Right forelimb (tissue), 1 donor: ENCODE measurements at regions not wholly inside any gene's neighbourhood (a gene's known extent, or its start where the extent isn't known, plus 50 kb on each side); places are given as distances from the start of the nearest gene placed in this dataset.
"Not testable (repeated sequence)": the region's sequence is repeated elsewhere in the genome, so short reads cannot be mapped to it uniquely, and the experiment has no call there.

Experiments used
- DNase-seq: peaks from one replicate; pipeline ENCODE4 v3.0.0-alpha.2; 2018

- no peak for DNase-seq
Observed at GRCh38 chr11:123378096-123378495, 52.0 kb upstream of the GRAMD1B start.

- no peak for DNase-seq
Observed at GRCh38 chr11:123377355-123377754, 52.7 kb upstream of the GRAMD1B start.

DNA sequence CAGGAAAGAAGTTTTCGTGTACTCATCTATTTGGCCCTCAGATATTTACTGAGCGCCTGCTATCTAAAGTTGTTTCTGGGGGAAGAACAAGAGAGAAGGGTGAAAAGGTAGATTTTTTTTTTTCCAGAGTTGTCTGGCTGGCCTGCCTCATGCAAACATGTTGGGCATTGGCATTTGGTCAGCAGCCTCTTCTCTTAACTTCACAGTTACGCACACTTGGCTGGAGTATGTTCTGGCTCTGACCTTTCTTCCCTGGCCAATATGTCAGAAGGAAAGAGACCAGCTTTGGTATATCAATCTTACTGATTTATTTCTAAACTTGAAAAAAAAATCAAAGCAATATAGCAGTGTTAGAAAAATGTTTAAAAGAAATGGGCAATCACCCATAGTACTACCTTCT lies 54.2 kb upstream of the GRAMD1B start:
- no peak for DNase-seq

DNA sequence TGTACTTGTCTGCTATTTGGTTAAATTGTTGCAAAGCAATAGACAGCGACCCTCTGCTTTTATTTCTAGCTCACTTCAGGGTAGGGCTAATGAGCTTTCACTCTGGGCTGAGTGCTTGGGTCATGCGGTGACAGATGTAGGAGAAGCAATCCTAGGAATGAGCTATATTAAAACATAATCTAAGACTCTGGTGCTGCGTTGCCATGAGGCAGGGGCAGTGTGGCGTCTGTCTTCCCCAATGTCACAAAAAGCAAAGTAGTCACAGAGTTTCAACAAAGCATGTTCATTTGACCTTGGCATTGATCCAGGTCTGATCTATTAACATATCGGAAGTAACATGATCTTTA lies 55.5 kb upstream of the GRAMD1B start:
- DNase-seq, result no peak

GRCh38 chr11:123373754-123374621 lies 56.1 kb upstream of the GRAMD1B start:
- no peak for DNase-seq

DNA sequence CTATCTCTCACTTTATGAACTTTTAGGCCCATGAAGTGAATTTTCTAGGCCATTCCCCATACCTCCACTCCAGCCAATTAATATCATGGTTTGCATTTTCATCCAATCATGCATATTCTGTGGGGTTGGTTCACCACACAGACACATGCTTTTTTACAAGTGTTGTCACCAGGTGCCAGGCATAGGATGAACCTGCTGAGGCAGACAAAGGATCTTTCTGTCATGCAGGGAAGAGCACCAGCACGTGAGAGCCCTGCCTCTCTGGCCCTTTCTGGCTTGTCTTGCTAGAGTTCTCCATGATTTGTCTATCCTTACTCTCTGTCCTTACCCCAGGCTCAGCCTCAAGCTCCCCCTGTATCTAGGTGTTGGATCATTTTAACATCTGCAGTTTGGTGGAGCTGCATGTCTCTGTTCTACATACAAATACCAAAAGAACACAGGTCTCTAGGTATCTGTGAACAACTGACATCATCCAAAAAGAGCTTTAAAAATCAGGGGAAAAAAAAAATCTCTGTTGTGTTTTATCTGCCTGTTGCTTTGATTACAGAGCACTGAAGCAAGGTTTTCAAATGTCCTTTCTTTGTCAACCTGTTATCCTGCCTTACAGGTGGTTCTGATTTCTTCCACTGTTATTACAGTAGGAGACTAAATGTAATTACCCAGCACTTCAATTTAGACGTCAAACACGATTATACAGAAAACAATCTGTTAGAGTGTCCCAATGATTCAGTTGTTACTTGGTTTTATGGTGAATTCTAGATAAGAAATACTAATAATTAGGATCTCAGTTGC lies 58.4 kb upstream of the GRAMD1B start:
- DNase-seq, result no peak

DNA sequence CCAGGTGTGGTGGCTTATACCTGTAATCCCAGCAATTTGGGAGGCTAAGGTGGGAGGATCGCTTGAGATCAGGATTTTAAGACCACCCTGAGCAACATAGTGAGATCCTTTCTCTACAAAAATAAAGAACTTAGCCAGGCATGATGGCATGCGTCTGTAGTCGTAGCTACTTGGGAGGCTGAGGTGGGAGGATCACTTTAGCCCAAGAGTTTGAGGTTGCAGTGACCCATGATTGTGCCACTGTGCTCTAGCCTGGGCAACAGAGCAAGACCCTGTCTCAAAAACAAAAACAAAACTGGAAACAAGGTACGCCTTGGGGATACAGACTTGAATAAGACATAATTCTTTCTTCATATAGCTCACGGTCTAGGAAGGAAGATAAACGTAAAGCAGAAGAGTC lies 63.1 kb upstream of the GRAMD1B start:
- no peak for DNase-seq

GRCh38 chr11:123365955-123366354 lies 64.1 kb upstream of the GRAMD1B start:
- DNase-seq, result no peak

GRCh38 chr11:123364080-123364479 lies 66.0 kb upstream of the GRAMD1B start:
- no peak for DNase-seq

DNA sequence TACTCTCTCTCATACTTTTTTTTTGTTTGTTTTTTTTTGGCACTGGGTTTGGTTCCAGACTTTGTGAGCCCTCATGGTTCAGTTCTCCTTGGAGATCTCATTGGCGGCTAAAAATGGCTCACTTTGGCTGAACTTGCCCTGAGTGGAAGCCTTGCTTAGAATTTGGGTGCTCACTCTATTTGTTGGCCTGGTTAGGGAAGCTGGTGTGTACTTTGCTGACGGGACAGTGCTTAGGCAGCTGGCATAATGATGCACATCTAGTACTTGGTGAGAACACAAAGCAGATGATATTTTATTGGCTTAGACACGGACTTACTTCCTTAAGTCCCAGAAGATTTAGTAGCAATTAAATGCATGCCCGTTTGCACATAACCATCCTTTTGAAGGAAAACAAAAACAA lies 66.5 kb upstream of the GRAMD1B start:
- DNase-seq, result no peak

DNA sequence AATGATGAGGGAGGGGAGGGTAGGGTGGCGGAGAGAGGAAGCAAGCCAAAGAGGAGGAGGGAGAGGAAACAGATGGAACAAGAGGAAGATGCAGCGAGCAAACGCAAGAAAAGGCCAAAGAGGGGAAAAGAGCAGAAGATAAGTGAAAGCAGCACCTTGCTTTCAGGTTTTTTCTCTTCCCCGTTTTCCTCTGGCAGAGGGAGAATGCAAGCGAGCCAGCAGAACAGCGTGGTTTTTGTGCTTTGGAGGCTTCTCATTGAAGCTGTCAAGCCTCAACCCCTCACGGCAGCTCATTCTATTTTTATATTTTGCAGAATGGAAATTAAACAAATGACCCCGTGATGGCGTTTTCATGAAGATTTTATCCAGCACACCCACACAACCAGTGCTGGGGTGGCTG lies 67.1 kb upstream of the GRAMD1B start:
- no peak for DNase-seq

GRCh38 chr11:123362186-123362585 lies 67.9 kb upstream of the GRAMD1B start:
- DNase-seq, result no peak

DNA sequence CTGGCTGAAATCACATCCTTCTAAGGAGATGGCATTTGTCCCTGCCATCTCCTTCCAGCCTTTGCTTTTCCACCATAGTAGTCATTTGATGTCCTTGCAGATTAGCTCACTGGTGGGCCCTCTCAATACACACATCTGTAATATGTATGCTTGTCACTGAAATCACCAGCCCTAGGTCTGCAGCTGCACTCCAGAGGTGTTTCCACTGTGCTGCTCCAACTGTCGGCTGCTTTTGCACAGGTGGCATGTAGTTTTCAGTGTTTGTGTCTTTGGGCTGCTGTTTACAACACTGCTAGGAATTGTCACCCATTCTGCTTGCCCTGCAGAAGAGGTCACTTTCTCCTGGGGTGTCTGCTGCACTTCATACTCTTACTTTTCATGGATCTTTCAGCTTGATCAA lies 69.0 kb upstream of the GRAMD1B start:
- DNase-seq, result no peak

DNA sequence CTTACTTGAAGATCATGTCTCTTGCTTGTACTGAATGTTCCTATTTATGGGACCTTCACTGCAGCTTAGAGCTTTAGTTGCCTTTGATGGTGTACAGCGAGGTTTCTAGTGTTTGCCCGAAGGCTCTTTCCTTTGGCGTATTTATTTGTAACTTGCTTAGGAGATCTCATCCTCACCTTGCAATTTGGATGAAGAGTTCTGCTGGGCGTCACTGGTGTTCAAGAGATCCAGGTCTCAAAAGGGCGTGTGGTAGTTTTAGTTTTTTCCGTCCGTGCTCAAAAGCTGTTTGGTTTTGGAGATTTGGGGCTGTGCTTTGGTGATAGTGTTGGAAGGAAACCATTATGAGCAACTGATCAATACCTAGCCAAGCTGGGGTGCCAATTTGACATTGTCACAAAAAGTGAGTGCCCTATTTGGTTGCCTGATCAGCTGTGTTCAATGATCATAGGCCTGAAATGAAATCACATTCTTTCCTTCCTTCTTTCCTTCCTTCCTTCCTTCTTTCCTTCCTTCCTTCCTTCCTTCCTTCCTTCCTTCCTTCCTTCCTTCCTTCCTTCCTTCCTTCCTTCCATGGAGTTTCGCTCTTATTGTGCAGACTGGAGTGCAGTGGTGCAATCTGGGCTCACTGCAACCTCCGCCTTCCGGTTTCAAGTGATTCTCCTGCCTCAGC lies 69.7 kb upstream of the GRAMD1B start:
- DNase-seq, result no peak

DNA sequence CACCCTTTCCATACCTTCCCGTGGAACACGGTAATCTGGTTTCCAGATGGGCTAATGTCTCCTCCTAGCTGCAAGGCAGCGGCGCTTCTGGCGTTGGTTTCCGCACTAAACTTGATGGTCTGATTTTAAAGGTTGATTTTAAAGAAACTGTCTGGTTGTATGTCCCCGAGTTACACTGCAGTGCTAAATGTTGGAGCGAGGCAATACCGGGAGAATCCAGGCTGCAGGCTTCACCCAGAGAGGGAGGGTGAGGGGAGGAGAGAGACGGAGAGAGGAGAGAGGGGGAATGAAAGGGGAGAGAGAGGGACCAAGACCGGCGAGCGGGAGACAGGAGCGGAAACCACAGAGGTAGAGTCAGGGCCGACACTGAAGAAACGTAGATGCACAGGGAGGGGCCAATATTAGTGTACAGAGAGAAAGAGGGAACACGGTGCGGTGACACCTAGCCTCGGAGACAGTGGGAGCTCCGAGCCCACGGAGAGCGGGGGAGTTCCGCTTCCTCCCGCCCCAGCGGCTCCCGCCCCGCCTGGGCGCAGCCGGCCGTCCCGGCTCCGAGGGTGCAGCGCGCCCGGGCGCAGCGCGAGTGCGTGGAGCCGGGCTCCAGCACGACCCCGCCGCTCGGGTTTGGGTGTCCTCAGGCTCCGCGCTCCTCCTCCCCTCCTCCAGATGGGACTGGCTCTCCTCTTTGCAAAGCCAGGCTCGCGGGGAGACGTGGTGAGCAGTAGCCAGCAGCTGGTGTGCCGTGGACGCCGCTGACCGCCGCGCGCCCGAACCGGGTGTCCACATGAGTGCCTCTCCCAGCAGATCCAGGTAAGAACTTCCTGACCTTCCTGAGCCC lies 71.9 kb upstream of the GRAMD1B start:
- DNase-seq, result peak; percentile 66

- no peak for DNase-seq
Observed at GRCh38 chr11:123357353-123357989, 72.6 kb upstream of the GRAMD1B start.

- no peak for DNase-seq
Observed at GRCh38 chr11:123356539-123356938, 73.5 kb upstream of the GRAMD1B start.

DNA sequence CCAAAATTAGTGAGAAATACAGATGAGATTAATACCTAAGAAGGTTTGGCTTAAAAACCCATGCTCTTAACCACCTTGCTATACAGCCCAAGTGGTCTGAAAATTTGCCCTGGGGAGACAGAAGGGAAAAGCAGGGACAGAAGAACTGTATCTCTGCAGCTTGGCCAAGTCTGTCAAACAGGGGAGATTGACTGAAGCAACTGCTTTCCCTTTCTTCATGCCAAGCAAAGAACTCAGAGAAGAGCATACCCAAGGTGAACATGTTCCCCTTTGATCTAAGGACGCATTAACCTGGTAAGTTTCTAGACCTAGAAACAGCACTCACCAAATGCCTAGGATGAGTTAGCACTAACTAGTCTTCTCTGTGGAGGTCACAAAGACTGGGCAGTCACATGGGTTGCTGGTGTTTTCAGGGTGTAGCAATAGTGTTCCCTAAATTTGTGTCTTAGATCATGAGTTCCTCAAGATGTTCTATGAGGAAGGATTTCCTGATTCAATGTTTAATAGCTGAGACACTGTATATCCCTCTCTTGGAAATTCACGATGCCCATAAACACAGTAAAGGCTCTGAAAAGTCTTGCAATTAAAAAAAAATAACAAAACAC lies 75.6 kb upstream of the GRAMD1B start:
- DNase-seq, result no peak

DNA sequence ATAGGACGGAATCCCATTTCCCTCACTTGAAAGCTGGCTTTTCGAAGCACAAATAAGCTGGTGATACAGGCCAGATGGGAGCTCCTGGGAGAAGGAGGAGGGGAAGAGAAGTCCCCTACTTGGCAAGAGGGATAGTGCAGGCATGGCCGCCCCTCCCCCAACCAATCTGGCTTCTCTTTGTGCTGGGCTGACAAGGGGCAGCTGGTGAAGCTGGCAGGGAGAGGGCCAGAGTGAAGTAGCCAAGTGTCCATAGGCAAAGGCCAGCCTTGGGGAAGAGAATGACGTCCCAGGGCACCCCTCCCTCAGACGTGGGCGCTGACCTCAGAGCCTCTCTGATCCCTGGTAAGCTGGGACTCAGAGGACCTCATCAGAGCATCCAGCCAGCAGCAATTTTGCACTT lies 78.7 kb upstream of the GRAMD1B start:
- peak; percentile 59 for DNase-seq

DNA sequence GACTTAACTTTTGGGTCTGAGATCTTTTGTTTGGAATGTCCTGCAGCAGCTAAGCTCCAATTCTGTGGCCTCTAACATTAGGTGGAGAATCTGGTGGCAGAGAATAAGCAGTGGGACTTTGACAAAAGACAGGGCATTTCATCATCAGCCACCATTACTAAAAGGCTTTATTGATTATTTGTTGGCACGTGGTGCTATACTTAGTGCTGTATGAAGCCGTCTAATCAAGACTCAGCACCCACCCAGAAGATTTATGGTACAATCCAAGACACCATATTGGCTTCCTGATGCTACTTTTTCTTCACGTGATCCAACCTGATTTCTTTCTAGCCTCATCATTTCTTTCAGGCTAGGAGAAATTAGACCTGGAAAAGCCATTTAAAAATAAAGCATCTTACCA lies 80.7 kb upstream of the GRAMD1B start:
- no peak for DNase-seq

DNA sequence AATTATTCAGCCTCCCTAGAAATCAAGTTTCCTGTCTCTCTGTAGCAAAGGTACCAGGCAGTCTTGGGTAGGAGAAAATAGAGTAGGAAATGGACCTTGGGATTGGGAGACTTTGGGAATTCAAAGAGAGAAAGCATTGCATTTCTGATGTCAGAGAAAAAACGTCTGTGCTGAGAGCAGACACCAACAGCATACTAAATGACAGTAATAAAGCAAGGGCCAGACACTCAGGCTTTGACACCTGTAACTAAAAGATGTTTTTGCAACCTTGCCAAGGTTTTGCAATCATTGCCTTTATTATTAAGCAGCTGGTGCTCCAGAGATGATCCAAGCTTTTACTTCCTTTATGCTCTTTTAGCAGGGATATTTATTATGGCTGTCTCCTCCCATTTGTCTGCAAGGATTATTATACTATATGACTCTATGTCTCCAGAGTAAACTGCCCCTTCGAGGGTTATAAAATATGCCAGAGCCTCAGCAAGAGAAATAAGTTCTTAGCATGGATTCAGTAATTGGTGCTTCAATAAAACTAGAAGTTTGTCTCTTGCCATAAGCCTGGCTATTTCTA lies 85.2 kb upstream of the GRAMD1B start:
- no peak for DNase-seq

- not testable (repeated sequence) for DNase-seq
Observed at GRCh38 chr11:123344188-123344587, 85.9 kb upstream of the GRAMD1B start.
